ENCODE measurements at regions not wholly inside any gene's neighbourhood (a gene's known extent, or its start where the extent isn't known, plus 50 kb on each side); places are given as distances from the start of the nearest gene placed in this dataset.

DNA sequence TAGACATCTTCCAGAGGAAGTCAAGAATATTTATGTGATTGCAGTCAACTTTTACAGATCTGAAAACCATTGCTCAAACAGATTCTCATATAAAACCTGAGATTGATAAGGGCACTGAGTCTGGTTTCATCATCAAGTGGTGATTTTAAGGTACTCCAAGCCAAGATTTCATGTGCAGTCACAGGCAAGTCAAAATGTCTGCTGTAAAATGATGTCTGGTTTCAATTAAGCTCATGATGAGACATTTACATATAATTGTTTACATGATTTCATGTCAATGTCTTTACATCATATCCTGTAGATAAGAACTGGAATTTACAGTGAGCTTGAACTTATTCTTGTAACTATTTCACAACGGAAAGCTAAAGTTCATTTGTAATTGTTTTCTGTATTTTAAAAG, 1215.5 kb downstream of the ROBO2 start:
- no peak for TF ChIP-seq POLR2A (IDR thresholded peaks at IDR 0.05)
- TF ChIP-seq, protein P1, sequence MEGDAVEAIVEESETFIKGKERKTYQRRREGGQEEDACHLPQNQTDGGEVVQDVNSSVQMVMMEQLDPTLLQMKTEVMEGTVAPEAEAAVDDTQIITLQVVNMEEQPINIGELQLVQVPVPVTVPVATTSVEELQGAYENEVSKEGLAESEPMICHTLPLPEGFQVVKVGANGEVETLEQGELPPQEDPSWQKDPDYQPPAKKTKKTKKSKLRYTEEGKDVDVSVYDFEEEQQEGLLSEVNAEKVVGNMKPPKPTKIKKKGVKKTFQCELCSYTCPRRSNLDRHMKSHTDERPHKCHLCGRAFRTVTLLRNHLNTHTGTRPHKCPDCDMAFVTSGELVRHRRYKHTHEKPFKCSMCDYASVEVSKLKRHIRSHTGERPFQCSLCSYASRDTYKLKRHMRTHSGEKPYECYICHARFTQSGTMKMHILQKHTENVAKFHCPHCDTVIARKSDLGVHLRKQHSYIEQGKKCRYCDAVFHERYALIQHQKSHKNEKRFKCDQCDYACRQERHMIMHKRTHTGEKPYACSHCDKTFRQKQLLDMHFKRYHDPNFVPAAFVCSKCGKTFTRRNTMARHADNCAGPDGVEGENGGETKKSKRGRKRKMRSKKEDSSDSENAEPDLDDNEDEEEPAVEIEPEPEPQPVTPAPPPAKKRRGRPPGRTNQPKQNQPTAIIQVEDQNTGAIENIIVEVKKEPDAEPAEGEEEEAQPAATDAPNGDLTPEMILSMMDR (IDR thresholded peaks at IDR 0.05) = no peak

Measured in transverse colon (tissue), 3 donors.